Urothelium cell line (cell line): ENCODE measurements at regions not wholly inside any gene's neighbourhood (a gene's known extent, or its start where the extent isn't known, plus 50 kb on each side); places are given as distances from the start of the nearest gene placed in this dataset.

Source experiments
- DNase-seq: peaks from one replicate; pipeline ENCODE4 v3.0.0; 2011; ENCODE audit warnings: low spot score, mixed read lengths
- FAIRE-seq: peaks from 2 replicates; lab custom pipeline; 2011; peaks lifted over from hg19 to GRCh38; lab: Jason Lieb, UNC

DNA sequence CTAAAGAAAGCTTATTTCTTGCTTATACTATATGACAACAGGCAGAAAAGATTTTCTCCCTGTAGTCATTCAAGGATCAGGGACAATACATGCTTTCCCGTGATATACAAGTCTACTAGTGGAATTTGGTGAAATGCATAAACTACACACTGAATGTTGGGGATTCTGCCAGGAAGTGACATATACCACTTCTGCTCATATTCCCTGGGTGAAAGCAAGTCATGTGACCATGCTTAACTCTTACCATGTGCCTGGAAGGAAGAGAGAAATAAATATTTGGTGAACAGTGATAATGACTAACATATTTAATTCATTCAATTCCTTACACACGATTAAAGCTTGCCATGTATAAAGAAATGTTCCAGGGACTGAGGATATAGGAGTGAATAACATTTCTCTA, 534.6 kb downstream of the PPARGC1A start:
- DNase-seq (no peak), FAIRE-seq (no peak)

- no peak for FAIRE-seq
- no peak for DNase-seq
Measured at GRCh38 chr4:23353200-23353599, 536.6 kb downstream of the PPARGC1A start.

DNA sequence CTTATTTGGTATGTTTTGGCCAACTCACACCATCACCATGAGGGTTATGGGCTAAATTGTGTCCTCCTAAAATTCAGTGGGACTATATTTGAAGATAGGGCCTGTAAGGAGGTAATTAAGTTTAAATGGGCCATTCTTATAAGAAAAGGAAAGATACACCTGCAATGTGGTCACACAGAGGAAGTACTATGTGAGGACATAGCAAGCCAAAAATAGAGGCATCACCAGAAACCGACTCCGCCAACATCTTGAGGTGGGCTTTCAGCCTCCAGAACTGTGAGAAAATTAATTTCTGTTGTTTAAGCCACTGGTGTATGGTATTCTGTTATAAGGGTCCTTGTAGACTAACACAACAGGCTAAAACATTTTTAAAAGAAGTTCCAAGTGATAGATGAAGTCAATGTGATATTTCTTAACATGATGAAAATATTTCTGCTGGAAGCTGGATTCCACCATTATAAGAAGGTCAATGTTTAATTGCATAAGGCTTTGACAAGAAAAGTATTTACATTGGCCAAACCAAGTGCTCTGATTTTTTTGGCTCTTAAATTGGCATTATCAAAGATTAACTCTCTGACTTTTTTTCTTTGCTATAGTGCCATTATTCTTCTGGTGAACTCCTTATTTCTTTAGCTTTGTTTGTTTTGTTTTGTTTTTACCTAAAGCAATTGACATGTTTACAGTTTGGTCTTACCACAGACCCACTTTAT, 540.9 kb downstream of the PPARGC1A start:
- no peak for DNase-seq
- FAIRE-seq, result no peak

GRCh38 chr4:23337292-23337691, 552.6 kb downstream of the PPARGC1A start:
- no peak for FAIRE-seq
- DNase-seq, result no peak

DNA sequence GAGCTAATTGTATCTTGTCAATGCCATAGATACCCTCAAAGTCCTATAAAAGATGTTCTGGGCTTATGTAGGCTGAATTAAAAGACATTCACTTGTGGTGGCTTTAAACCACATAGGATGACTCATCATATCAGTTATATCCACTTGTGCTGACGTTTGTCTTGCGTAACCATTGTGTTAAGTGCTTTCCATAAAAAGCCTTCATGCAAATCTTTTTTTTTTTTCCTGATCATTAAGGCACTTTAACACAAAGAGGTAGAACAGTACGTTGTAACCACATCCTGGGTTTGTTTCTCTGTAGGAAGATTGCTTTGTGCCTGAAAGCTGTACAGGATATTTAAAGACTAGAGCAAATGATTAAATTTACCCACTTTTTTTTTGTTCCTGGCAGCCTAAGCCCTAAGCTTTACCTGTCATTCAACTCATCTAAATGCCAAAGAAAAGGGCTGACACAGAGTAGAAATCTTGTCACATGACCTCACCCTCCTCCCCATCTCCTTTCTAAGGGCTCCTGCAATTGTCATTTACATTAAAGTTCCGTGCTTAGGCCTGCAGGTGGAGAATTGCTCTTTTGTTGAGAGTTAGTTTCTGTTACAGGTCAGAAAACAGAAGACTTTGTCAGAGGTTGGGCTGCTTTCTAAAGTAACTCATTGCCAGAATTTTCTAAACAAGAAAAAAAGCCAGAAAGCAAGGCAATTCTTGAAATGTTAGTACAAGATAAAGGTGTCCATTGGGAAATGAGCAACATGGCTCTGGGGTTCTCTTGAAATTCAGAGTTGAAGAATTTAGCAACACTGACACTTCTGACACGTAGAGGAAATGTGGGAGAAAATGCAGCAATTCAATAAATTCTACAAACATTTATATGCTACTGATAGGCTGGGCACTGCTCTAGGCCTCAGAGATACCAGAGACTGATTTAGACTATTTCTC, 555.6 kb downstream of the PPARGC1A start:
- FAIRE-seq (no peak), DNase-seq (peak; percentile 25)

GRCh38 chr4:23333556-23333945, 556.3 kb downstream of the PPARGC1A start:
- DNase-seq, result no peak
- FAIRE-seq, result no peak

- DNase-seq (no peak), FAIRE-seq (no peak)
Measured at GRCh38 chr4:23332313-23332712, 557.5 kb downstream of the PPARGC1A start.

- FAIRE-seq, result no peak
- no peak for DNase-seq
Measured at GRCh38 chr4:23327120-23327519, 562.7 kb downstream of the PPARGC1A start.

DNA sequence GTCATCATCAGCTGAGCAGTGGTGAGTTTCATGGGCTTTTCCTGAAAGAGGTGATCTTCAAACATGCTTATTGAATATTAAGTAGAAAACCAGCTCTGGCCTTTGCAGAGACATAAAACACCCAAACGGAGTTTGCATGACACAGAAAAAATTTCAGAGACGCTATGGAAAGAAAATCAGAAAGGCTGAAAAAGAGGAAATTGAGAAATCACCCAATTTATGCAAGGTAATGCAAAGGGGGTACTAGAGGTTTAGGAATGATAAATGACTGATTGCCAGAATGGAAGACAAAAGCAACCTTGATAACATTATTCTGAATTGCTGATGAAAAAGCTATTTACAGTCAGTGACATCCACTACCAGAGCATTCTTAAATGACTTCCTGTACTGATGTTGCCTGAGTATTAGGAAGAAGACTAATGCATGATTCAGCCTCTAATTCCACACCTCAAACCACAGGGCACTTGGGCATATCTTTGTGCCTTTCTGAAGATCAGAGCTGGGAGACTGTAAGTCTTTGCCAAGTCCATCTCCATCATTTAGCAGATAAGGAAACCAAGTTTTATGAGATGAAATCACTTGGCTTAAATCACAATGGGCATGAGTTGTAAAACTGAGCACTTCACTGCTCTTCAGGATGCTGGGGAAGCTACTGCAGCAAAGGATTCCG, 565.7 kb downstream of the PPARGC1A start:
- FAIRE-seq, result no peak
- peak; percentile 32 for DNase-seq

GRCh38 chr4:23323436-23323835, 566.4 kb downstream of the PPARGC1A start:
- DNase-seq (no peak), FAIRE-seq (no peak)

GRCh38 chr4:23322732-23323131, 567.1 kb downstream of the PPARGC1A start:
- no peak for FAIRE-seq

GRCh38 chr4:23320931-23321587, 568.8 kb downstream of the PPARGC1A start:
- no peak for FAIRE-seq

More at GRCh38 chr4:23322732-23323131, 567.1 kb downstream of the PPARGC1A start:
- DNase-seq, result no peak

GRCh38 chr4:23312686-23313085, 577.2 kb downstream of the PPARGC1A start:
- FAIRE-seq (no peak), DNase-seq (no peak)

More at GRCh38 chr4:23320931-23321587, 568.8 kb downstream of the PPARGC1A start:
- DNase-seq, result no peak

DNA sequence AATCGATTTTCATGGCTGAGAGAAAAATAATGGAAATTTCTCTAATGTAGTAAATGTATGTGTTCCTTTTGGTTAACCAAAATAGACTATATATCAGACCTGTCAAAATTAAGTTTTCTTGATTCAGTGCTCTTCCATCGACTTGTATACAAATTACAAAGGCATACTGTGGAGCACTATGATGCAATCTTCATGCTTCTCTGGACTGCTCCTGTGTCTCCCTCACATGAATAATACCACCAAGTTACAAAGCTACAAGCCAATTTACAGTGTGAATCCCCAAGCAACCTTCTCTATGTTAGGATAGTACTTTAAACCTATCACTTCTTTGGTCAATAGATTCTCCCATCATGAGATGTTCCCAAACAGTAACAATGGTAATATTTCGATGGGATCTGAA, 577.9 kb downstream of the PPARGC1A start:
- FAIRE-seq (no peak), DNase-seq (no peak)

DNA sequence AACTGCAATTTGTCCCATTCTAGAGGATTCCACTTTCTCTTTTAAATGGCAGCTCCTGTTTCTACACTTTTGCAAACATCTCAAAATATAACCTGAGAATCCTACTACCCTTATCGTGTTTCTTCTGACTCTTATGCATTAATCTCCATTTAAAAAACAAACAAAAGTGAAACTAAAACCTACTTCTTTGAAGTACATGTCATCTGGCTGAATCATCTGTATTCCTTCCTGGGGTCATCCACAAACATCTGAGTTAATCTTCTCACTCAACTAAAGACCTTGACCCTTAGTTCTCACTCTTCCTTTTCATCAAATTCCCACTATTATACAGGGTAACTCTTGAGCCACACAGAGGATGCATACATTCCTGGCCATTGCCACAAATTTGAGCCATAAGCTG, 584.8 kb downstream of the PPARGC1A start:
- FAIRE-seq, result no peak
- peak; percentile 4 for DNase-seq

DNA sequence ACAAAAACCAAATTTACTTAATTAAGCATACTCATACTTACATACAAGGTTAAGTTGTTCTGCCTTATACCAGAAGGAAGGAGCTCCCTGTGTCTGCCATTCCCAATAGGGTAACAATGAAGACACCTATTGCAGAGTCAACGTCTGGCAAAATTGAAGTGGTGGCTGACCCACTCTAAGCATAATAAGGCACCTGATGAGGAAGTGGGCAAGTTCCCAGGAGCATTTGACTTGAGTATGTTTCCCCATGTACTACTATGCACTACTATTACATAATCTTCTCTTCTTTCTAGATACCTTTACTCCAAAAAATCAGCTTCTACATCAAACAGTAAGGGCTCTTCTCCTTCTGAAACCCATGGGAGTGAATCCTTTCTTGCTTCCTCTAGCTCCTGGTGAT, 591.5 kb downstream of the PPARGC1A start:
- DNase-seq (no peak), FAIRE-seq (no peak)

- FAIRE-seq (no peak), DNase-seq (no peak)
Measured at GRCh38 chr4:23297327-23297726, 592.5 kb downstream of the PPARGC1A start.

GRCh38 chr4:23291139-23291538, 598.4 kb downstream of the GBA3 start:
- FAIRE-seq (no peak), DNase-seq (no peak)

GRCh38 chr4:23290656-23291055, 597.9 kb downstream of the GBA3 start:
- FAIRE-seq, result no peak
- DNase-seq, result peak; percentile 13

DNA sequence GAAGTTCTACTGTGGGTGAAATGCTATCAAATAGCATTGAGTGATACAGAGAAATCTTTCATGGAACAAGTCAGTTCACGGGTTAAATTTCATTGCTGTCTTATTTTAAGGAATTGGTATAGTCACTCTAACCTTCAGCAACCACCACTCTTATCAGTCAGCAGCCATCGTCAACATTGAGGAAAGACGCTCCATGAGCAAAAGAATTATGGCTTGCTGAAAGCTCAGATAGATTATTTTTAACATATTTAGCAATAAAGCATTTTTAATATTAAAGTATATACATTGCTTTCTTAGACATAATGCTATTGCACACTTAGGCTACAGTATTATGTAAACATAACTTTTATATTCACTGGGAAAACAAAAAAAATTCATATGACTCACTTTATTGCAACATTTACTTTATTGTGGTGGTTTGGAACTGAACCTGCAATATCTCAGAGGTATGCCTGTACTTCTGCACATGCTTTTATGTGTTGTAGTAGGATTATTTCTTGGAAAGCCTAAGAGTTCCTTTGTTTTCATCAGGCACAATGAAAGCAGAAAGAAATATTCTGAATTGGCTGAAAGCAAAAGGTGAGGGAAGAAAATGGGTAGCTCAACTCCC, 586.7 kb downstream of the GBA3 start:
- FAIRE-seq, result no peak
- no peak for DNase-seq
